GM23338 (cell line): ENCODE measurements at regions not wholly inside any gene's neighbourhood (a gene's known extent, or its start where the extent isn't known, plus 50 kb on each side); places are given as distances from the start of the nearest gene placed in this dataset.

Experiments
- CREB1 ChIP-seq: fragments of 250-450 bp; sonication (Bioruptor Pico); IDR thresholded peaks from 2 replicates; pipeline ENCODE4 v1.5.0; 2020; ENCODE audit warnings: low read depth, mild to moderate bottlenecking, moderate library complexity
- CTCF ChIP-seq, 2 experiments: fragments of 200-600 bp in 1 of 2; sonication (generic) in 1 of 2; conservative IDR thresholded peaks; 2 replicates each; pipeline versions ENCODE4 v1.5.1 to v1.6.1; 2016 to 2017; ENCODE audit warnings: antibody characterized with exemption in 2 of 2, low read depth in 2 of 2, mild to moderate bottlenecking in 2 of 2, moderate library complexity in 1 of 2
- EZH2 ChIP-seq: fragments of 200-600 bp; sonication (generic); IDR thresholded peaks from one replicate; pipeline ENCODE4 v1.8.0; 2017; ENCODE audit warnings: antibody characterized with exemption, mild to moderate bottlenecking, low read depth; ENCODE audit not compliant: unreplicated experiment
- EZH2phosphoT487 ChIP-seq: fragments of 200-600 bp; sonication (generic); IDR thresholded peaks from one replicate; pipeline ENCODE4 v1.8.1; 2018; ENCODE audit warnings: antibody characterized with exemption; ENCODE audit not compliant: unreplicated experiment
- JUNB ChIP-seq: IDR thresholded peaks from one replicate; pipeline ENCODE4 v1.6.1; 2016; ENCODE audit warnings: antibody characterized with exemption; ENCODE audit not compliant: unreplicated experiment
- NANOG ChIP-seq: IDR thresholded peaks from 2 replicates; pipeline ENCODE4 v1.6.1; 2016; ENCODE audit warnings: antibody characterized with exemption, borderline replicate concordance
- POLR2AphosphoS5 ChIP-seq: IDR thresholded peaks from 2 replicates; pipeline ENCODE4 v1.6.1; 2016; ENCODE audit warnings: antibody characterized with exemption, low read depth
- REST ChIP-seq: IDR thresholded peaks from one replicate; pipeline ENCODE4 v1.6.1; 2018; ENCODE audit warnings: antibody characterized with exemption; ENCODE audit not compliant: unreplicated experiment
- STAT1 ChIP-seq: IDR thresholded peaks from one replicate; pipeline ENCODE4 v1.6.1; 2016; ENCODE audit warnings: antibody characterized with exemption; ENCODE audit not compliant: unreplicated experiment
- ZNF114 ChIP-seq: fragments of 250-450 bp; sonication (Bioruptor Pico); IDR thresholded peaks from 2 replicates; pipeline ENCODE4 v1.5.0; 2020; ENCODE audit warnings: mild to moderate bottlenecking, moderate library complexity
- ZNF331 ChIP-seq: fragments of 250-450 bp; sonication (Bioruptor Pico); IDR thresholded peaks from 2 replicates; pipeline ENCODE4 v1.5.0; 2020; ENCODE audit warnings: low read depth, mild to moderate bottlenecking, moderate library complexity

- no peak for TF ChIP-seq CTCF (conservative IDR thresholded peaks at IDR 0.05; ENCODE audit: low read depth in 2 of 2)
- TF ChIP-seq POLR2AphosphoS5 = no peak
- no peak for TF ChIP-seq ZNF114 (CRISPR knock-in tag)
- TF ChIP-seq EZH2 = no peak
- no peak for TF ChIP-seq STAT1
- TF ChIP-seq CREB1 (CRISPR knock-in tag) = no peak
- TF ChIP-seq NANOG = no peak
- no peak for TF ChIP-seq ZNF331 (CRISPR knock-in tag)
- TF ChIP-seq EZH2phosphoT487 = no peak
- TF ChIP-seq REST = no peak
- TF ChIP-seq JUNB = no peak
Observed at GRCh38 chr9:88775037-88775471, 216.2 kb upstream of the S1PR3 start.
